GM12872 (cell line): ENCODE measurements at regions not wholly inside any gene's neighbourhood (a gene's known extent, or its start where the extent isn't known, plus 50 kb on each side); places are given as distances from the start of the nearest gene placed in this dataset.

Source experiments
- CTCF ChIP-seq: IDR thresholded peaks from 3 replicates; pipeline ENCODE4 v1.5.1; 2011; ENCODE audit warnings: low read depth, mild to moderate bottlenecking, low read length, moderate library complexity; ENCODE audit not compliant: insufficient read depth

GRCh38 chr12:38141861-38142260 lies 174.7 kb upstream of the ALG10B start:
- no peak for TF ChIP-seq CTCF

- no peak for TF ChIP-seq CTCF
Observed at GRCh38 chr12:38142974-38143373, 173.6 kb upstream of the ALG10B start.

GRCh38 chr12:38144049-38144448 lies 172.5 kb upstream of the ALG10B start:
- no peak for TF ChIP-seq CTCF

DNA sequence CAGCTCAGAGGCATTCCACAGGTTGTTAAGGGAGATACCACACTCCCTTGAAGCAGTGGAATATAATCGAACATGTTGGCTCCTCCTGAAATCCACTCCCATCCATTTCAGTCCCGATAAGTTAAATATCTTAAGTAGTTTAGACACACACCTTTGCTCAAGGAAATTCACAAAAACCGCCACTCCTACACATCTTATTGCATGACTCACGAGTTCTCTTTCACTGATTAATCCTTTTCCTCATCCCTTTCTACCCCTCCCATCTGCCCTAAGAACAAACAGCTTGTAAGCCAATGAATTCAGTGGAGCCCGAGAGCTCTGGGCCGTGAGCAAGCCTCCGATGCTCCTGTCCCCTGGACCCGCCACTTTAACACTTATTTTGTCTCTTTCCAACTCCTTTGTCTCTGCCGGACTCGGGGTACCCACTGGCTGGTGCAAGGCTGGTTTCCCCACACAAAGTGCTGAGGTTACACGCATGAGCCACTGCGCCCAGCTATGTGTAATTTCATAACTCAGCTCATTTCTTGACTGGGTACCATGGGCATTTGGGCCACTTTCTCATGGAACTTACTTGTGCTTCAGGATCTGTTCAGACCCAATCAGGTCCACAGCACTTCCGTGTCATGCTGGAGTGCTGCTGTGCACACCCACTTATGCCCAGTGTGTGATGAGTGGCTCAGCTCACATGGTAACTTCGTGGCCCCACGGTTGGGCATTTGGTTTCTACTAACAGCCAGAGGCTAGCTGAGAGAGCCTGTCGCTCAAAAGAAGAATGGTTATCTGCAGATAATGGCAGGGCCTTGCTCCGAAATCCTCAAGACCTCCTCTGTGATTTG lies 171.8 kb upstream of the ALG10B start:
- no peak for TF ChIP-seq CTCF

GRCh38 chr12:38149395-38150073 lies 167.0 kb upstream of the ALG10B start:
- TF ChIP-seq CTCF, result no peak

DNA sequence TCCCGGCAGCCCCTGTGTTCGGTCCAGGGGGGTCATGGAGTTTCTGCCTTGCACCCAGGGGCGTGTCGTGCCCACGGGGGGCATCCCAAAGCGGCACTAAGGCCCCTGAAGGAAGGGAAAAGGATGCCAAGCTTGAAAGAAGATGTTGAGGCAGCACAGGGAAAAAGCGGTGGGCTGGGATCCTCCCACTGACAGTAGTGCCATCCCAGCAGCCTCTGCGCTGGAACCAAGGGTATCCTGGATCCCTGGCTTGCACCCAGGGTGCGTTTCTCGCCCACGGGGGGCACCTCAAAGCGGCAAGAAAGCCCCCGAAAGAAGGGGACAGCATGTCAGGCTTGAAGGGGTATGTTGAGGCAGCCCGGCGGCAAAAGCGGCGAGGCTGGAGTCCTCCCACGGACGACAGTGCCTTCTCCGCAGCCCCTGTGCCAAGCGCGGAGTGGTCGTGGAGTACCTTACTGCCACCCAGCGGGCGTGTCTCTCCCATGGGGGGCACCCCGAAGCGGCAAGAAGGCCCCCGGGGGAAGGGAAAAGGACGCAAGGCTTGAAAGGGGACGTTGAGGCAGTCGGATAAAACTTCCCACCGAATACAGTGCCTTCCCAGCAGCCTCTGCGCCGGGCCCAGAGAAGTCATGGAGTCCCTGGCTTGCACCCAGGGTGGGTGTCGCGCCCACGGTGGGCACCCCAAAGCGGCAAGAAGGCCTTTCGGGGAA lies 164.4 kb upstream of the ALG10B start:
- TF ChIP-seq CTCF, result no peak
